SH-SY5Y (cell line): ENCODE measurements at regions not wholly inside any gene's neighbourhood (a gene's known extent, or its start where the extent isn't known, plus 50 kb on each side); places are given as distances from the start of the nearest gene placed in this dataset.

Source experiments
- GATA2 ChIP-seq: IDR thresholded peaks from 2 replicates; pipeline ENCODE4 v1.6.1; 2011; ENCODE audit warnings: mild to moderate bottlenecking, low read depth, low read length
- GATA3 ChIP-seq: IDR thresholded peaks from 2 replicates; pipeline ENCODE4 v1.6.1; 2011; ENCODE audit warnings: low read depth, mild to moderate bottlenecking, low read length, moderate library complexity

DNA sequence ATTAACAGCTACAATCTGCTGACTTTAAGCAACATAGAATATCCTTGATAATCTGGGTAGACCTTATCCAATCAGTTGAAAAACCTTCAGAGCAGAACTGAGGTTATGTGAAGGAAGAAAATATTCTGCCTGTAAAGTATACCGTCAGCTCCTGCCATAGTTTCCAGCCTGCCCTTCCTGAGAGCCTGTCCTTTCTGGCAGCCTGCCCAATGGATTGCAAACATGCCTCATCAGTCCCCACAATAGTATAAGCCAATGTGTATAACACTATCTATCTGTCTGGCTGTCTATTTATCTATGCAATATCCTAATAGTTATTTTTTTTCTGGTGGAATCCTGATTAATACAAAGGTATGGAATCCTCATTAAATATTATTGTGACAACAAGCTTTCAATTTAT, 489.2 kb upstream of the KCND2 start:
- TF ChIP-seq GATA2 = no peak
- TF ChIP-seq GATA3 = no peak

DNA sequence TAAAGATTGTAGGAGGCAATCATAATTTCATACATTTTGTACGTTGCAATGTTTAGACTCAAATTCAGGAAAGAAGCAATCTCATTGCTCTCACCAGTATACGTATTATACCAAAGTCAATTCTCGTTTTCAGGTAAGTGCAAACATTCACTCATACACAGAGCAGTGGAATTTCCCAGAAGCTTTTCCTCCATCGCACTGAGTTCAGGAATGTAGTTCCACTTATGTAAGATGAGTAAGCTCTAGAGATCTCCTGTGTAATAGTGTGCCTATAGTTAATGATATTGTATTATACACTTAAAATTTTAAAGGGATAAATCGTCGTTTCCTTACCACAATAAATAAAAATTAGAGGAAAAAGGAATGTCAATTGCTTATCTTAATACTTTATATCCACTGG, 470.8 kb upstream of the KCND2 start:
- TF ChIP-seq GATA2 = no peak
- TF ChIP-seq GATA3 = no peak

DNA sequence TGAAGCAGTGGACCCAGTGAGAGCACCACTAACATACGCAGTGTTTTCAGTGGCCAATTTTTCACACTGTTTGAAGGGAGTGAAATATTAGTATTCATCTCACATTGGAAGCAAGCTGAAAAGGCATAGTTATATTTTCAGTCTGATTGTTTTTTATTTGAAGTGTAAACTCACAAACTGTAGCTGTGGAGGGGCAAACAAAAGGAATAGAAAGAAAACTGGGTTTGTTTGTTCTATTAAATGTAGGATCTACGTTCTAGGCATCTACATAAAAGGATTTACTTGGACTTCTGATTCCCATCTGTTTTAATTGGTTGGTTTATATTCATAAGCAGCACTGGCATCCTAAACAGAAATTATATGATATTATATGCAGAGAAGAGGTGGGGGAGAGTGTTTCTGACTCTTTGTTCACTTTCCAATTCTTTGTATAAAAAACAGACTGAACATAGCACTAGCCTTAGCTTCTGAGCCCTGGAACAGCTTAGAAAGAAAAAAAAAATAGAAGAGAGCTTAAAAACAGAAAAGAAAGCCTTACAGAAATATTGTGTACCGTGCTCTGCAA, 447.8 kb upstream of the KCND2 start:
- TF ChIP-seq GATA3 (no peak), GATA2 (no peak)

DNA sequence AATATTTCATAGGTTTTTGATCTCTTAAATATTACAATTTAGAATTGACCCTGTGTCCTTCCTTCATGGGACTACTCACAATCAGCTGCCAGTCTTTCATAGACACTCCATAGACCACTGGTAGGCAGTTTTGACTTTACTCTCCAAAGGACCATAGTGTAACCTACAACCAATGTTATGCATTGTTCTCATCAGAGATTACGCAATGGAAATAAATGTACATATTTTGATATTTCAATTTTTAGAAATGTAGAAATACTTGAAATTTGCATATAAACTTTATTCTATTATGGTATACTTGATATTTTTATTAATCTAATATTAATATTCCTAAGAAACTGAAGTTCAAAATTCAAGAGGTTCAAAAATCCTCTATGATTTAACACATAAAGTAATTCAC, 446.4 kb upstream of the KCND2 start:
- TF ChIP-seq GATA3 (no peak), GATA2 (no peak)

DNA sequence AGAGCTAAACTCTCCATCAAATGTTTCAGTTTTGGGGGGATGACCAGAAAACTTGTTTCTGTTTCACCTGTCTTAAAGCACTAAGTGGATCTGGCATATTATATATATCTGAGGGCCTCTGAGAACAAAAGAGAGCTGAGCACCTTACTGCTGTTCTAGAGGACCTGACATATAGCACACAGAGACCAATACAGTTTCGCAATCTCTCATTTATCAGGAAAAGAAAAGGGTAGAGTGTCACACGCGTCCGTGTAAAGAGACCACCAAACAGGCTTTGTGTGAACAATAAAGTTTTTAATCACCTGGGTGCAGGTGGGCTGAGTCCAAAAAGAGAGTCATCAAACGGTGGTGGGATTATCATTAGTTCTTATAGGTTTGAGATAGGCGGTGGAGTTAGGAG, 434.5 kb upstream of the KCND2 start:
- TF ChIP-seq GATA3 = no peak
- no peak for TF ChIP-seq GATA2

DNA sequence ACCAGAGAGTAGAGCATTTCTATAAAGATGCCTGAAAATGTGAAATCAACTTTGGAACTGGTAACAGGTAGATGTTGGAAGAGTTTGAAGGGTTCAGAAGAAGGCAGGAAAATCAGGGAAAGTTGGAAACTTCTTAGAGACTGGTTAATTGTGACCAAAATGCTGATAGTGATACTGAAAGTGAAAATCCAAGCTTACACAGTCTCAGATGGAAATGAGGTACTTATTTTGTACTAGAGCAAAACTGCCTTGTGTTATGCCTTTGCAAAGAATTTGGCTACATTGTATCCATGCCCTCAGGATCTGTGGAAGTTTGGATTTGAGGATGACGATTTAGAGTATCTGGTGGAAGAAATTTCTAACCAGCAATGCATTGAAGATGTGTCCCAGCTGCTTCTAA, 430.6 kb upstream of the KCND2 start:
- no peak for TF ChIP-seq GATA3
- no peak for TF ChIP-seq GATA2

DNA sequence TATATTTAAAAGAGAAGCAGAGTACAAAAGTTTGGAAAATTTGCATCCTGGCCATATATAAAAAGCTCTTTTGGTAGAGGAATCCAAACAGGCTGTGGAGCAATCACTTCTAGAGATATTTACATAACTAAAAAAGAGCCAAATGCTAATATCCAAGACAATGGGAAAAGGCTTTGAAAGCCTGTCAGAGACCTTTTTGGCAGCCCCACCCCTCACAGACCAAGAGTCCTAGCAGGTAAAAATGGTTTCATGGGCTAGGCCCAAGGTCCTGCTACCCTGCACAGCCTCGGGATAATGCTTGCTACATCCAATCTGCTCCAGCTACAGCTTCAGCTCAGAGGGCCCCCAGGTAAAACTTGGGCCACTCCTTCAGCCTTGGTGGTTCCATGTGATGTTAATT, 430.2 kb upstream of the KCND2 start:
- TF ChIP-seq GATA2 (no peak), GATA3 (no peak)

DNA sequence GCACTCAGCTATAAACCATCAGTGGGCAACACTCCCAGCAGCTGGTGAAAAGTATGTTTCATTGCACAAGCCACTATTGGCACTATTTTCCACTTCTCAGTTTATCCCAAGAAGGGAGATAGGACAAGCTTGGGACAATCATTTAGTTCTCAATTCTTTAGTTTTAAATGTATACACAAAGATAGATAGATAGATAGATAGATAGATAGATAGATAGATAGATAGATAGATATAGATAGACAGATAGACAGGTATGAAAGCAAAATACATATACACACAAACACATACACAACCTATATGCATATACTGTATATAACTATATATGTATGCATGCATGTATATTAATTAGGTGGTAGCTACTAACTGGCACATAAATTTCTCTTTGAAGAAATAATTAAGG, 411.6 kb upstream of the KCND2 start:
- no peak for TF ChIP-seq GATA2
- TF ChIP-seq GATA3 = no peak

DNA sequence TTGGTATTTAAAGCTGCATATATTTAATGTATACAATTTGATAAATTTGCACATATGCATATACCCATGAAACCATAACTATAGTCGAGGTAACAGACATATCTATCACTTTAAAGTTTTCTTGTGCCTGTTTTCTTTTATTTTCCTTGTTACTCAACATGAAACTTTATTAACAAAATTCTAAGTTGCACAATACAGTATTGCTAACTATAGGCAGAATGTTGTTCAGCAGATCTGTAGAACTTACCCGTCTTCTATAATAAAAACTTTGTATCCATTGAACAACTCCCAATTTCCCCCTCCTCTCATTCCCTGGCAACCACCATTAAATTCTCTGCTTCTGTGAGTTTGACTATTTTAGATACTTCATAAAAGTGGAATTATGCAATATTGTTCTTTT, 404.6 kb upstream of the KCND2 start:
- TF ChIP-seq GATA2 = no peak
- no peak for TF ChIP-seq GATA3

DNA sequence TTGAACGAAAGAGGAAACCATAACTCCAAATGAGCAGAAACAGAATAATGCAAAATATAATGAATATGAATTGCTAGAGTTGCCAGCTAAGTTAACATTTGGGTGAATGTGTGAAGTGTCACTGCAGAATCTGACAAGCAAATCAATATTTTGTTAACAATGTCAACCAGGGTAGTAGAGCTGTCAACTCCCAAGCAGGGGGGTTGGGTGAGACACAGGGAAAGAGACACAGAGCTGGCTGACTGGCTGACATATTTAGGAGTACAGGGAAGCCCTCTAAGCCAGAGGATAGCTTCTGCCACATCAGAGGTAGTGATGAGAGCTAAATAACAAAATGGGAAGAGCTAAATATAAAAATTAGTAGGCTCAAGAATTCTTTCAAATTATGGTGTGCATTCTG, 393.1 kb upstream of the KCND2 start:
- TF ChIP-seq GATA3 = no peak
- TF ChIP-seq GATA2 = no peak

DNA sequence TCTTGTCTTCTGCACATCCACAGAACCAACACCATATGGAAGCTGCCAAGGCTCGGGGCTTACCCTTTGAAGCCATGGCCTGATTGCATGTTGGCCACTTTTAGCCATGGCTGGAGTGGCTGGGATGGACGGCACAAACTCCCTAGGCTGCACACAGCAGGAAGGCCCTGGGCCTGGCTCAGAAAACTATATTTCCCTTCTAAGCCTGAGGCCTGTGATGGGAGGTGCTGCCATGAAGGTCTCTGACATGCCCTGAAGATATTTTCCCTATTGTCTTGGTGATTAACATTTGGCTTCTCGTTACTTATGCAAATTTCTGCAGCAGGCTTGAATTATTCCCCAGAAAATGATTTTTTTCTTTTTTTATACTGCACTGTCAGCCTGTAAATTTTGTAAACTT, 387.0 kb upstream of the KCND2 start:
- TF ChIP-seq GATA3 = no peak
- TF ChIP-seq GATA2 = no peak

DNA sequence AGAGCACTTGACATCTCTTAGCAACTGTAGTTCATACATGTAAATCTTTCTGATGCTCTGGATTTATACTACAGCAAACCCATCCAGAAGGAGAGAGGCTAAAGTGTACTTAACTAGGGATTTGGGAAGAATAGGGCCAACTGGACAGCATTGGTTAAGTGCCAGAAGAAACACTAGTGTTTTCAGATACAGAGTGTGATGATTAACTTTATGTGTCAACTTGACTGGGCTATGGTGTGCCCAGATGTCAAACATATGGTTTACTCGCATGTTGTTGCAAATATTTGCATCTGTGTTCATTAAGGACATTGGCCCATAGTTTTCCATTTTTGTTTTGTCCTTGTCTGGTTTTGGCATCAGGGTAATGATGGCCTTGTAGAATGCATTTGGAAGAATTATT, 384.7 kb upstream of the KCND2 start:
- TF ChIP-seq GATA2 = no peak
- no peak for TF ChIP-seq GATA3

DNA sequence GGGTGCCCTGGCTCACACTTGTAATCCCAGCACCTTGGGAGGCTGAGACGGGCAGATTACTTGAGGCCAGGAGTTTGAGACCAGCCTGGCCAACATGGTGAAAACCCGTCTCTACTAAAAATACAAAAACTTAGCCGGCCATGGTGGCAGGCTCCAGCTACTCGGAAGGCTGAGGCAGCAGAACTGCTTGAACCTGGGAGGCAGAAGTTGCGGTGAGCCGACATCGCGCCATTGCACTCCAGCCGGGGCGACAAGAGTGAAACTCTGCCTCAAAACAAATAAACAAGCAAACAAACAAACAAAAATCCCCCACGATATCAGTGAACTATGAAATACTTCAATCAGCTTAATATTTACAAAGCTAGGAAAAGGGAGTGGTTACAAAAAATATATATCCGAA, 382.3 kb upstream of the KCND2 start:
- TF ChIP-seq GATA3 = no peak
- TF ChIP-seq GATA2 = no peak

DNA sequence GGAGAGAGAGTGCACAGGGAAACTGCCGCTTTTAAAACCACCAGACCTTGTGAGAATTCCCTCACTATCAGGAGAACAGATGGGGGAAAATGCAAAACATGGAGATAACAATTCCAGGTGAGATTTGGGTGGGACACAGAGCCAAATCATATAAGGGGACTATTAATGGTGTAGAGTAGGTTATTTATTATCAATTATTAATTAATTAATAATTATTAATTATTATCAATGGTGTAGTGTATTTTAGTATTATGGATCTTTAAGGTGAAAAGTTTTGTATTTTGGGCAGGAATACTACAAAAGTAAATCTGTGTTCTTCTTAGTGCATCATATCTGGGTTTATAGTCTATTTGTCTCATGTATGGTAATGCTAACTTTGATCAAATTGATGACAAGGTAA, 377.7 kb upstream of the KCND2 start:
- TF ChIP-seq GATA2 (no peak), GATA3 (no peak)

DNA sequence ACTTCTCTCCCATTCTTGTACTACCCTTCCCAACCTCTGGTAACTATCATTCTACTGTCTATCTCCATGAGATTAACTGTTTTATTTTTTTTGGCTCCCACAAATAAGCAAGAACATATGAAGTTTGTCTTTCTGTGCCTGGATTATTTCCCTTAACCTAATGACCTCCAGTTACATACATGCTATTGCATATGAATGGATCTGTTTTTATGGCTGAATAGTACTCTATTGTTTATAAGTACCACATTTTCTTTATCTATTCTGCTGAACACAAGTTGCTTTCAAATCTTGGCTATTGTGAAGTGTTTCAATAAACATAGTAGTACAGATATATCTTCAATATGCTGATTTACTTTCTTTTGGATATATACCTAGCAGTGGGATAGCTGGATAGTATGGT, 376.6 kb upstream of the KCND2 start:
- no peak for TF ChIP-seq GATA2
- no peak for TF ChIP-seq GATA3

DNA sequence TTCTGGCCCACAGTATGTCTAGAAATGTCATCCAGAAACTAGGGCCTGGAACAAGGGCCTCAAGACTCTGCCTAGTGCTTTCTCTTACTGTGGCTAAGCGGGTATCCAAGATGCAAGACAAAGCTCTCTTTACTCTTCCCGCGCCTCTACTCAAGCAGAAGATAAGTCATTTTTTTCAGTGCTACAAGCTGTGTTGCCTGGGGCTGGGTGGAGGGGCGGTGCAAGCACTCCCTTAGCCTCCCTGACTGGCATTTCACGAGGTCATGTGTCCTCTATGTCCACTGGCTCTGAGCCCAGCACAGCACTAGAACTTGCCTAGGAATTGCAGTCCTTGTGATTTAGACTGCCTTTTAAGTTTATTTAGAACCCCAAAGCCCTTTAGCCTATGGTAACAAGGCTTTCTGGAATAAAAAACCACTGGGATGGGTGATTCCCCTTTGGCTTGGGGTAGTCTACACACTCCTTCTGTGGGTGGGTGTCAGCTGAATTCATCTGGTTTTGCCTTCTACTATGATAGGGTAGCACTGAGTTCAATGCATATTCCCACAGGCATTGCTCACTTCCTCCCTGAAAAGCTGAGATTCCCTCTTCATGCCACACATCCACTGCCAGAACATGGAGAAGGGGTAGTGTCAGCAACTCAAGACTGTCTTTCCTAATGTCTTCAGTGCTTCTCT, 371.8 kb upstream of the KCND2 start:
- TF ChIP-seq GATA3 = no peak
- TF ChIP-seq GATA2 = no peak
